HepG2 (cell line): ENCODE measurements at regions not wholly inside any gene's neighbourhood (a gene's known extent, or its start where the extent isn't known, plus 50 kb on each side); places are given as distances from the start of the nearest gene placed in this dataset.

Experiments
- ATAC-seq: fragments of 200-7000 bp; cut with Tn5 transposase; 3 replicates; pipeline ENCODE4 v1.9.1; 2020; ENCODE audit warnings: mild to moderate bottlenecking, moderate library complexity
- BruUV-seq: library from RNA; stranded (reverse); fragments of 400-500 nt; replicated peaks from 2 replicates; lab custom pipeline; 2021; lab: Mats Ljungman, UMichigan
- CTCF ChIA-PET: fragments of 300-600 bp; formaldehyde crosslinking; extraction: SDS; loops from one replicate; lab custom pipeline; 2021; ENCODE audit warnings: low total read pairs, inconsistent platforms, low intra/inter-chr PET ratio; lab: Yijun Ruan, JAX
- POLR2A ChIA-PET: fragments of 350-600 bp; sonication (Branson Sonifier 250); formaldehyde crosslinking; loops from one replicate; lab custom pipeline; 2020; ENCODE audit warnings: antibody characterized with exemption, inconsistent platforms; lab: Yijun Ruan, JAX
- DNase-seq: peaks from one replicate; pipeline ENCODE4 v3.0.0-alpha.2; 2015; ENCODE audit warnings: low spot score
- FAIRE-seq: peaks from 3 replicates; lab custom pipeline; 2011; peaks lifted over from hg19 to GRCh38; lab: Jason Lieb, UNC
- H2AFZ ChIP-seq: one replicate; pipeline ENCODE4 v1.6.1; 2011; ENCODE audit warnings: low read length, inconsistent platforms
- H3K27ac ChIP-seq: fragments of 300-600 bp; 3 replicates; pipeline ENCODE4 v1.8.0; 2011; ENCODE audit warnings: mixed run types, mild to moderate bottlenecking, mixed read lengths, low read length, inconsistent platforms; ENCODE audit not compliant: insufficient read depth; ENCODE audit errors: extremely low read length
- H3K27me3 ChIP-seq, 2 experiments: fragments of 200-600 bp in 1 of 2; 2 replicates in 1 of 2; 3 replicates in 1 of 2; pipeline versions ENCODE4 v1.6.0 to v1.8.0; 2011; ENCODE audit warnings: low read length in 2 of 2, mild to moderate bottlenecking in 2 of 2, moderate library complexity in 2 of 2, inconsistent platforms in 1 of 2; ENCODE audit not compliant: insufficient read depth in 2 of 2, control insufficient read depth in 1 of 2
- H3K36me3 ChIP-seq, 2 experiments: fragments of 200-600 bp in 1 of 2; replicated peaks in 1 of 2; 2 replicates in 1 of 2; 3 replicates in 1 of 2; pipeline versions ENCODE4 v1.5.1 to v1.8.0; 2011; ENCODE audit warnings: low read length in 2 of 2, inconsistent platforms in 1 of 2; ENCODE audit not compliant: insufficient read depth in 2 of 2, control insufficient read depth in 1 of 2
- H3K4me1 ChIP-seq: 2 replicates; pipeline ENCODE4 v1.5.1; 2012; ENCODE audit warnings: low read length, inconsistent platforms; ENCODE audit not compliant: insufficient read depth
- H3K4me2 ChIP-seq: 2 replicates; pipeline ENCODE4 v1.6.0; 2011; ENCODE audit warnings: low read depth, low read length, inconsistent platforms
- H3K4me3 ChIP-seq, 3 experiments: fragments of 200-600 bp in 1 of 3; sonication (generic), shearing (Covaris generic) in 1 of 3; replicated peaks in 1 of 3; 2 replicates each; pipeline ENCODE4 v1.5.1; 2011 to 2016; ENCODE audit warnings: low read length in 3 of 3, inconsistent platforms in 2 of 3, low read depth in 2 of 3, mild to moderate bottlenecking in 2 of 3, control low read depth in 1 of 3, mixed read lengths in 1 of 3; ENCODE audit not compliant: insufficient read depth in 1 of 3
- H3K79me2 ChIP-seq: one replicate; pipeline ENCODE4 v1.6.1; 2011; ENCODE audit warnings: low read length, inconsistent platforms; ENCODE audit not compliant: insufficient read depth
- H3K9ac ChIP-seq: 2 replicates; pipeline ENCODE4 v1.6.0; 2011; ENCODE audit warnings: mild to moderate bottlenecking, low read depth, low read length, inconsistent platforms; ENCODE audit not compliant: insufficient read depth
- H3K9me3 ChIP-seq: 2 replicates; pipeline ENCODE4 v1.5.1; 2012; ENCODE audit warnings: mild to moderate bottlenecking, low read length
- H4K20me1 ChIP-seq: 2 replicates; pipeline ENCODE4 v1.6.0; 2011; ENCODE audit warnings: inconsistent platforms, mild to moderate bottlenecking, low read length, moderate library complexity; ENCODE audit not compliant: insufficient read depth
- EHMT2 ChIP-seq: fragments of 200-600 bp; sonication (generic); IDR thresholded peaks from 2 replicates; pipeline ENCODE4 v1.7.0; 2017; ENCODE audit warnings: antibody characterized with exemption, low read depth, low read length, borderline replicate concordance
- GZF1 ChIP-seq: sonication (generic); formaldehyde crosslinking; IDR thresholded peaks from 2 replicates; pipeline ENCODE4 v1.5.1; 2020; ENCODE audit warnings: mild to moderate bottlenecking, missing genetic modification reagents
- HMGA1 ChIP-seq: sonication (generic); formaldehyde crosslinking; conservative IDR thresholded peaks from 2 replicates; pipeline ENCODE4 v1.4.0; 2020; ENCODE audit warnings: missing genetic modification reagents
- HNRNPH1 ChIP-seq: fragments of 200-400 bp; formaldehyde crosslinking; optimal IDR thresholded peaks from 2 replicates; pipeline ENCODE3; 2017; ENCODE audit warnings: mild to moderate bottlenecking, low read depth, low read length
- ISX ChIP-seq: sonication (generic); formaldehyde crosslinking; conservative IDR thresholded peaks from 2 replicates; pipeline ENCODE4 v1.5.0; 2020; ENCODE audit warnings: missing genetic modification reagents
- MEIS1 ChIP-seq: sonication (generic); formaldehyde crosslinking; IDR thresholded peaks from 2 replicates; pipeline ENCODE4 v1.9.0; 2021; ENCODE audit warnings: mild to moderate bottlenecking, missing genetic modification reagents, moderate library complexity, borderline replicate concordance
- NR2F1 ChIP-seq, 2 experiments: fragments of 450-650 bp in 1 of 2; formaldehyde crosslinking in 1 of 2; IDR thresholded peaks; 2 replicates each; pipeline versions ENCODE4 v1.5.0 to v1.6.1; 2016 to 2020; ENCODE audit warnings: mild to moderate bottlenecking in 1 of 2, missing compliant biosample characterization in 1 of 2, missing genetic modification reagents in 1 of 2, moderate library complexity in 1 of 2
- PAWR ChIP-seq: sonication (generic); formaldehyde crosslinking; IDR thresholded peaks from 2 replicates; pipeline ENCODE4 v1.4.0; 2020; ENCODE audit warnings: missing genetic modification reagents, mild to moderate bottlenecking, borderline replicate concordance
- REXO4 ChIP-seq: sonication (generic); formaldehyde crosslinking; IDR thresholded peaks from 2 replicates; pipeline ENCODE4 v1.8.0; 2022; ENCODE audit warnings: missing genetic modification reagents, mild to moderate bottlenecking, borderline replicate concordance
- SKI ChIP-seq: fragments of 450-650 bp; IDR thresholded peaks from one replicate; pipeline ENCODE4 v1.6.1; 2018; ENCODE audit warnings: mild to moderate bottlenecking; ENCODE audit not compliant: partially characterized antibody
- SNAI1 ChIP-seq: sonication (generic); formaldehyde crosslinking; IDR thresholded peaks from 2 replicates; pipeline ENCODE4 v1.5.0; 2020; ENCODE audit warnings: mild to moderate bottlenecking, missing genetic modification reagents, borderline replicate concordance
- ZNF607 ChIP-seq: sonication (generic); formaldehyde crosslinking; IDR thresholded peaks from 2 replicates; pipeline ENCODE4 v1.5.1; 2020; ENCODE audit warnings: missing genetic modification reagents, mild to moderate bottlenecking, borderline replicate concordance
- ZNF775 ChIP-seq: sonication (generic); formaldehyde crosslinking; IDR thresholded peaks from 2 replicates; pipeline ENCODE4 v1.4.0; 2020; ENCODE audit warnings: missing genetic modification reagents, mild to moderate bottlenecking, moderate library complexity, borderline replicate concordance
- WGBS: methylation state at CpG from one replicate; pipeline ENCODE4 v1.1.6; 2017; ENCODE audit warnings: low lambda C conversion rate; 5-methylcytosine and 5-hydroxymethylcytosine counted together
- in situ Hi-C: cut with HindIII; loops from 2 replicates; pipeline ENCODE4 v1.10.0; 2017; ENCODE audit warnings: low pct_unique_long_range_greater_than_20kb; ENCODE audit not compliant: extremely low pct_ligation_motif_present
- intact Hi-C: fragments of 100-400 bp; cut with micrococcal nuclease; formaldehyde crosslinking; loops from one replicate; pipeline ENCODE4 v1.10.0; 2022; ENCODE audit not compliant: unreplicated experiment
- TF ChIP-seq, protein P1 (sequence below): sonication (generic); formaldehyde crosslinking; IDR thresholded peaks from 2 replicates; pipeline ENCODE4 v1.9.0; 2021; ENCODE audit warnings: missing genetic modification reagents, borderline replicate concordance
- TF ChIP-seq, protein P2 (sequence below): sonication (generic); formaldehyde crosslinking; IDR thresholded peaks from 2 replicates; pipeline ENCODE4 v1.5.1; 2020; ENCODE audit warnings: mild to moderate bottlenecking, missing genetic modification reagents, moderate library complexity
- TF ChIP-seq, protein P3 (sequence below), 2 experiments: IDR thresholded peaks; 2 replicates each; pipeline ENCODE4 v1.6.1; 2011 to 2012; ENCODE audit warnings: low read length in 2 of 2, borderline replicate concordance in 1 of 2, low read depth in 1 of 2, mild to moderate bottlenecking in 1 of 2, moderate library complexity in 1 of 2

DNA sequence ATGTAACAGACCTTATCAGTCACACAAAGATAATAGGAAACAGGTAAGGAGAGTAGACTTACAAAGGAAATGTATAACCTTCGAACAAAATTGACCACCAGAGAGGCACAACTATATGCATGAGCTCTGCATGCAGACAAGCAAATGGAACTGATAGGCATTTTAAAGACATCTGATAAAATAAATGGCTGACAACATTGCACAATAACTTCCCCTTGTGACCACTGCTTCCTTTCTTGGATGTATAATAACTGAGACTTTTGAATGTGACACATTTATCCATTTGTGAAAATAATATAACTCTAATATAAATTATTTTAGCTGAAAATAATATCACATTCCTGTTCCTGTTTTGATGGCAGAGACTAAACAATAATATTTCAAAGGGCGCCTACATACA lies 654.2 kb upstream of the STEAP1 start:
- Histone ChIP-seq H3K9me3 (peaks cover 10% of the 10 kb centered on the region), H3K4me2 (no peak overlapping the region), H3K4me1 (no peaks in the 10 kb centered on the region), H3K27ac (no peak overlapping the region), H3K36me3 (no peaks in the 10 kb centered on the region), H3K4me3 (no peak overlapping the region), H3K79me2 (no peaks in the 10 kb centered on the region), H2AFZ (no peak overlapping the region), H3K9ac (no peak overlapping the region), H4K20me1 (no peaks in the 10 kb centered on the region), H3K27me3 (no peaks in the 10 kb centered on the region)
- ChIA-PET POLR2A (no interaction called here), CTCF (no interaction called here)
- intact Hi-C loops = no loop called here
- no peak for FAIRE-seq
- WGBS = 5% methylated on average over 2 of the region's 2 CpGs
- no TSS peak for BruUV-seq
- ATAC-seq = no peak
- in situ Hi-C loops = no loop called here
- DNase-seq = no peak
- TF ChIP-seq ZNF607 (CRISPR knock-in tag) = no peak
- TF ChIP-seq ZNF775 (CRISPR knock-in tag) = no peak
- TF ChIP-seq ISX (CRISPR knock-in tag) = no peak
- no peak for TF ChIP-seq EHMT2
- TF ChIP-seq GZF1 = no peak
- TF ChIP-seq, protein P1, sequence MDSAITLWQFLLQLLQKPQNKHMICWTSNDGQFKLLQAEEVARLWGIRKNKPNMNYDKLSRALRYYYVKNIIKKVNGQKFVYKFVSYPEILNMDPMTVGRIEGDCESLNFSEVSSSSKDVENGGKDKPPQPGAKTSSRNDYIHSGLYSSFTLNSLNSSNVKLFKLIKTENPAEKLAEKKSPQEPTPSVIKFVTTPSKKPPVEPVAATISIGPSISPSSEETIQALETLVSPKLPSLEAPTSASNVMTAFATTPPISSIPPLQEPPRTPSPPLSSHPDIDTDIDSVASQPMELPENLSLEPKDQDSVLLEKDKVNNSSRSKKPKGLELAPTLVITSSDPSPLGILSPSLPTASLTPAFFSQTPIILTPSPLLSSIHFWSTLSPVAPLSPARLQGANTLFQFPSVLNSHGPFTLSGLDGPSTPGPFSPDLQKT (CRISPR knock-in tag) = no peak
- TF ChIP-seq, protein P2, sequence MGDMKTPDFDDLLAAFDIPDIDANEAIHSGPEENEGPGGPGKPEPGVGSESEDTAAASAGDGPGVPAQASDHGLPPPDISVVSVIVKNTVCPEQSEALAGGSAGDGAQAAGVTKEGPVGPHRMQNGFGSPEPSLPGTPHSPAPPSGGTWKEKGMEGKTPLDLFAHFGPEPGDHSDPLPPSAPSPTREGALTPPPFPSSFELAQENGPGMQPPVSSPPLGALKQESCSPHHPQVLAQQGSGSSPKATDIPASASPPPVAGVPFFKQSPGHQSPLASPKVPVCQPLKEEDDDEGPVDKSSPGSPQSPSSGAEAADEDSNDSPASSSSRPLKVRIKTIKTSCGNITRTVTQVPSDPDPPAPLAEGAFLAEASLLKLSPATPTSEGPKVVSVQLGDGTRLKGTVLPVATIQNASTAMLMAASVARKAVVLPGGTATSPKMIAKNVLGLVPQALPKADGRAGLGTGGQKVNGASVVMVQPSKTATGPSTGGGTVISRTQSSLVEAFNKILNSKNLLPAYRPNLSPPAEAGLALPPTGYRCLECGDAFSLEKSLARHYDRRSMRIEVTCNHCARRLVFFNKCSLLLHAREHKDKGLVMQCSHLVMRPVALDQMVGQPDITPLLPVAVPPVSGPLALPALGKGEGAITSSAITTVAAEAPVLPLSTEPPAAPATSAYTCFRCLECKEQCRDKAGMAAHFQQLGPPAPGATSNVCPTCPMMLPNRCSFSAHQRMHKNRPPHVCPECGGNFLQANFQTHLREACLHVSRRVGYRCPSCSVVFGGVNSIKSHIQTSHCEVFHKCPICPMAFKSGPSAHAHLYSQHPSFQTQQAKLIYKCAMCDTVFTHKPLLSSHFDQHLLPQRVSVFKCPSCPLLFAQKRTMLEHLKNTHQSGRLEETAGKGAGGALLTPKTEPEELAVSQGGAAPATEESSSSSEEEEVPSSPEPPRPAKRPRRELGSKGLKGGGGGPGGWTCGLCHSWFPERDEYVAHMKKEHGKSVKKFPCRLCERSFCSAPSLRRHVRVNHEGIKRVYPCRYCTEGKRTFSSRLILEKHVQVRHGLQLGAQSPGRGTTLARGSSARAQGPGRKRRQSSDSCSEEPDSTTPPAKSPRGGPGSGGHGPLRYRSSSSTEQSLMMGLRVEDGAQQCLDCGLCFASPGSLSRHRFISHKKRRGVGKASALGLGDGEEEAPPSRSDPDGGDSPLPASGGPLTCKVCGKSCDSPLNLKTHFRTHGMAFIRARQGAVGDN (CRISPR knock-in tag) = no peak
- TF ChIP-seq, protein P3, sequence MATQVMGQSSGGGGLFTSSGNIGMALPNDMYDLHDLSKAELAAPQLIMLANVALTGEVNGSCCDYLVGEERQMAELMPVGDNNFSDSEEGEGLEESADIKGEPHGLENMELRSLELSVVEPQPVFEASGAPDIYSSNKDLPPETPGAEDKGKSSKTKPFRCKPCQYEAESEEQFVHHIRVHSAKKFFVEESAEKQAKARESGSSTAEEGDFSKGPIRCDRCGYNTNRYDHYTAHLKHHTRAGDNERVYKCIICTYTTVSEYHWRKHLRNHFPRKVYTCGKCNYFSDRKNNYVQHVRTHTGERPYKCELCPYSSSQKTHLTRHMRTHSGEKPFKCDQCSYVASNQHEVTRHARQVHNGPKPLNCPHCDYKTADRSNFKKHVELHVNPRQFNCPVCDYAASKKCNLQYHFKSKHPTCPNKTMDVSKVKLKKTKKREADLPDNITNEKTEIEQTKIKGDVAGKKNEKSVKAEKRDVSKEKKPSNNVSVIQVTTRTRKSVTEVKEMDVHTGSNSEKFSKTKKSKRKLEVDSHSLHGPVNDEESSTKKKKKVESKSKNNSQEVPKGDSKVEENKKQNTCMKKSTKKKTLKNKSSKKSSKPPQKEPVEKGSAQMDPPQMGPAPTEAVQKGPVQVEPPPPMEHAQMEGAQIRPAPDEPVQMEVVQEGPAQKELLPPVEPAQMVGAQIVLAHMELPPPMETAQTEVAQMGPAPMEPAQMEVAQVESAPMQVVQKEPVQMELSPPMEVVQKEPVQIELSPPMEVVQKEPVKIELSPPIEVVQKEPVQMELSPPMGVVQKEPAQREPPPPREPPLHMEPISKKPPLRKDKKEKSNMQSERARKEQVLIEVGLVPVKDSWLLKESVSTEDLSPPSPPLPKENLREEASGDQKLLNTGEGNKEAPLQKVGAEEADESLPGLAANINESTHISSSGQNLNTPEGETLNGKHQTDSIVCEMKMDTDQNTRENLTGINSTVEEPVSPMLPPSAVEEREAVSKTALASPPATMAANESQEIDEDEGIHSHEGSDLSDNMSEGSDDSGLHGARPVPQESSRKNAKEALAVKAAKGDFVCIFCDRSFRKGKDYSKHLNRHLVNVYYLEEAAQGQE (IDR thresholded peaks at IDR 0.05; ENCODE audit: borderline replicate concordance in 1 of 2, low read depth in 1 of 2, low read length in 2 of 2) = no peak
- TF ChIP-seq REXO4 (CRISPR knock-in tag) = no peak
- TF ChIP-seq PAWR = no peak
- no peak for TF ChIP-seq MEIS1 (CRISPR knock-in tag)
- no peak for TF ChIP-seq SNAI1 (CRISPR knock-in tag)
- TF ChIP-seq HNRNPH1 = no peak
- TF ChIP-seq SKI = no peak
- no peak for TF ChIP-seq HMGA1 (CRISPR knock-in tag)
- no peak for TF ChIP-seq NR2F1 (CRISPR knock-in tag; IDR thresholded peaks at IDR 0.05)
